Ovary (tissue), 7 donors: ENCODE measurements at regions not wholly inside any gene's neighbourhood (a gene's known extent, or its start where the extent isn't known, plus 50 kb on each side); places are given as distances from the start of the nearest gene placed in this dataset.
"Not testable (repeated sequence)": the region's sequence is repeated elsewhere in the genome, so short reads cannot be mapped to it uniquely, and the experiment has no call there.

Source experiments
- DNase-seq, 5 donors: peaks; one replicate each; pipeline ENCODE4 v3.0.0-alpha.2; 2019 to 2020
- H3K27ac ChIP-seq, 2 donors: fragments of 200-600 bp; one replicate each; pipeline versions ENCODE4 v1.5.1 to v1.8.0; 2019 to 2022
- H3K27me3 ChIP-seq: fragments of 200-600 bp; one replicate; pipeline ENCODE4 v1.8.0; 2022
- H3K36me3 ChIP-seq: fragments of 200-600 bp; sonication (generic); one replicate; pipeline ENCODE4 v1.5.1; 2019
- H3K4me1 ChIP-seq: one replicate; pipeline ENCODE4 v1.8.1; 2013; ENCODE audit warnings: mild to moderate bottlenecking, moderate library complexity; ENCODE audit not compliant: insufficient read depth
- H3K4me3 ChIP-seq: fragments of 200-600 bp; sonication (generic); one replicate; pipeline ENCODE4 v1.5.1; 2017
- H3K9me3 ChIP-seq, 2 donors: fragments of 200-600 bp in 1 of 2; sonication (generic) in 1 of 2; one replicate each; pipeline versions ENCODE4 v1.5.1 to v1.8.1; 2013 to 2019; ENCODE audit warnings: mild to moderate bottlenecking in 1 of 2, moderate library complexity in 1 of 2
- CTCF ChIP-seq, 3 donors: fragments of 450-650 bp in 2 of 3; fragments of 200-600 bp in 1 of 3; IDR thresholded peaks; one replicate each; pipeline versions ENCODE4 v1.5.1 to v1.8.0; 2016 to 2022; ENCODE audit warnings: antibody characterized with exemption in 3 of 3, mild to moderate bottlenecking in 1 of 3
- EP300 ChIP-seq: sonication (generic); formaldehyde crosslinking; IDR thresholded peaks from one replicate; pipeline ENCODE4 v1.6.1; 2017; ENCODE audit warnings: antibody characterized with exemption
- POLR2A ChIP-seq: fragments of 450-650 bp; IDR thresholded peaks from one replicate; pipeline ENCODE4 v1.6.1; 2017; ENCODE audit warnings: antibody characterized with exemption, mild to moderate bottlenecking, moderate library complexity
- WGBS, 3 donors: extraction: QIAGEN DNeasy Blood & Tissue Kit in 1 of 3; methylation state at CpG; one replicate each; pipeline versions ENCODE4 v1.1.5 to v1.1.7; 2013 to 2017; 5-methylcytosine and 5-hydroxymethylcytosine counted together
- intact Hi-C, 4 donors: fragments of 100-400 bp; cut with DNase I; formaldehyde crosslinking; loops; one replicate each; pipeline versions ENCODE4 v1.11.0 to v1.15.1; 2022 to 2023
- donor health status: DM: no; HTN: no; CAD: no; lungs with moderate emphysema.
- donor health status: DM: no; HTN: no; CAD: no.
- donor health status: Bipolar disorder and iron deficiency.
- donor health status: DM: no; HTN: no; CAD: no.
- donor health status: DM: yes; HTN: yes; CAD: no.

DNA sequence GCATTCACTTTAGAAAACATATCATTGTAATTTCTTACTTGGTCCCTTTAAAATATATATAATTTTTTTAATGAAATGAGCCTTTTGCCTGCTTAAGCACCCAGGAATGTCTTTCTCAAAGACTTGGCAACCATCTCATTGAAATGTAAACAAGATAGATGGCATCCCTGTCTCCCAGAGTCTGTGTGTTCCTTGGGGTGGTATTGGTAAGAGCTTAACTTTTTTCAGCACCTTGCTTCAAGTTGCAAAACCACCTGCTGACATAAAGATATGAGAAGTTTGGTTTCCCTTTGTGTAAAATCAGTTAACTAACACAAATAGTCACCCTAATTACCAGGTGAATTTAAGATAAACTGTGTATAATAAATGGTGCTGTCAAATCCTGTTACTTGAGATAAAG, 266.9 kb downstream of the DSC3 start:
- H3K9me3 ChIP-seq = no peaks in the 10 kb centered on the region
- H3K4me3 ChIP-seq = no peak overlapping the region
- no peaks in the 10 kb centered on the region for H3K27me3 ChIP-seq
- H3K36me3 ChIP-seq = no peaks in the 10 kb centered on the region
- intact Hi-C loops = no loop called here
- H3K4me1 ChIP-seq = no peaks in the 10 kb centered on the region
- no peak overlapping the region for H3K27ac ChIP-seq
- DNase-seq = no peak
- TF ChIP-seq EP300 (no peak), CTCF (IDR thresholded peaks at IDR 0.05) (no peak), POLR2A (no peak)

DNA sequence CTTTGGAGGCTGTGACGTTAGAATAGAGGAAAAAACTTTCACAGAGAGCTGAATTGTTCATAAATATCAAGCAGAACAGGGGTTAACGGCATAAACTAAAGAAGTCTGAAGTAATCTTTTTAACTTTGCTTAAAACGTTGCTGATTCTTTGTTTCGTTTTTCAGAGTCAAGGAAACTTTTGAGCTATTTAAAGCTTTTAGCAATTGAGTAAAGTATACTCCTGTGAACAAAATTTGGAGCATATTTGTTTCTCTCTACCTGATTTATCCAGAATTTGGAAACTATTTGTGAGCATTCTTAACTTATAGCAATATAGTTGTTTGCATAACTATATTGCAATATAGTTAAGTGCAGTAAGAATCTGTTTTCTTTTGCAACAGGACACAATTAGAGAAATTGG, 270.4 kb downstream of the DSC3 start:
- H3K9me3 ChIP-seq, H3K4me3 ChIP-seq, H3K27ac ChIP-seq, intact Hi-C loops, H3K36me3 ChIP-seq, DNase-seq, H3K4me1 ChIP-seq, H3K27me3 ChIP-seq: not testable (repeated sequence)
- WGBS, 3 donors = 66 to 75% (median 71%) methylated on average over 4 of the region's 4 CpGs

GRCh38 chr18:30766053-30766452, 276.5 kb downstream of the DSC3 start:
- intact Hi-C loops = no loop called here
- no peaks in the 10 kb centered on the region for H3K9me3 ChIP-seq
- no peaks in the 10 kb centered on the region for H3K4me1 ChIP-seq
- TF ChIP-seq CTCF (IDR thresholded peaks at IDR 0.05) (no peak), EP300 (no peak), POLR2A (no peak)
- no peak overlapping the region for H3K4me3 ChIP-seq
- no peaks in the 10 kb centered on the region for H3K27me3 ChIP-seq
- DNase-seq = no peak
- H3K36me3 ChIP-seq = no peaks in the 10 kb centered on the region
- WGBS, 3 donors = 4 to 16% (median 4%) methylated on average over 1 of the region's 1 CpG
- H3K27ac ChIP-seq = no peak overlapping the region

GRCh38 chr18:30765247-30765646, 277.3 kb downstream of the DSC3 start:
- no peaks in the 10 kb centered on the region for H3K9me3 ChIP-seq
- no peaks in the 10 kb centered on the region for H3K36me3 ChIP-seq
- no peaks in the 10 kb centered on the region for H3K27me3 ChIP-seq
- TF ChIP-seq CTCF (IDR thresholded peaks at IDR 0.05) (no peak), POLR2A (no peak), EP300 (no peak)
- H3K4me1 ChIP-seq = no peaks in the 10 kb centered on the region
- intact Hi-C loops = no loop called here
- no peak for DNase-seq
- 70 to 81% (median 71%) methylated on average over 4 of the region's 4 CpGs for WGBS, 3 donors
- no peak overlapping the region for H3K27ac ChIP-seq
- no peak overlapping the region for H3K4me3 ChIP-seq

DNA sequence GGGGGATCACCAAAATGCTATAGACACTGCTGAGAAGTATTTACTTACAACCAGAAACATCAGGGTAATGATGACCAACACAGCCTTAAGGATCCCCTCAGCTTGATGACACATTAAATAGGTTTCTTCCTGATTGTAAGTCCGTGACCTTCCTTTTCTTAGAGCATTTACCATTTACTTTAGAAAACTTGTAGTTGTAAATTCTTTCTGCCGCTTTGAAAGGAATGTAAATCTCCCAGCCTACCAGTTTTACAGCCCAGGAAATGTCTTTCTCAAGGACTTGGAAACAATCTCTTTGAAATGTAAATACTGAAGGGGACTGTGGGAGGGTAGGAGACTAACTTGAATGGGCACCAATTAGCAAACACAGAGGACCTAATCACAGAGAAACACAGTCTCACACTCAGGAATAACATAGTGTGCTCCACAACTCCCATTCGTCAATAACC, 278.6 kb downstream of the DSC3 start:
- TF ChIP-seq POLR2A (no peak), EP300 (no peak), CTCF (IDR thresholded peaks at IDR 0.05) (no peak)
- H3K4me1 ChIP-seq = no peaks in the 10 kb centered on the region
- no peak overlapping the region for H3K27ac ChIP-seq
- H3K36me3 ChIP-seq = no peaks in the 10 kb centered on the region
- DNase-seq = no peak
- intact Hi-C loops = no loop called here
- H3K9me3 ChIP-seq = no peaks in the 10 kb centered on the region
- no peaks in the 10 kb centered on the region for H3K27me3 ChIP-seq
- 2 to 15% (median 3%) methylated on average over 3 of the region's 3 CpGs for WGBS, 3 donors
- H3K4me3 ChIP-seq = no peak overlapping the region
